ENCODE measurements at regions not wholly inside any gene's neighbourhood (a gene's known extent, or its start where the extent isn't known, plus 50 kb on each side); places are given as distances from the start of the nearest gene placed in this dataset.
"Not testable (repeated sequence)": the region's sequence is repeated elsewhere in the genome, so short reads cannot be mapped to it uniquely, and the experiment has no call there.

GRCh38 chr19:28686756-28687155 lies 526.2 kb downstream of the UQCRFS1 start:
- no peak for DNase-seq (ENCODE audit: low read depth in 2 of 2)

DNA sequence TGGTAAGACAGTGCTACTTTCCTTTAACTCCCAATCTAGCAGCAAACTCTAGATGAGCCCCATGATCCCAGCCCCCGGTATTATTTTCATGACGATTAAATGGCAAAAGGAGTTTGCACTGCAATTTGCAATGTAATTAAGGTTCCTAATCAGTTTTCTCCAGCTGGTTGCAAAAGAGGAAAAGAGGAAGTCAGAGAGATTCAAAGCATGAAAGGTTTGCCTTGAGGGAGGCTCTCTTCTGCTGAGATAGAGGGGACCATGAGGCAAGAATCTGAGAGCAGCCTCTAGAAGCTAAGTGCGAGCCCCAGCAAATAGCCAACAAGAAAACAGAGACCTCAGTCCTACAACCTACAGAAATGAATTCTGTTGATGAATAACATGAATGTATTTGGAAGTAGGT lies 527.1 kb downstream of the UQCRFS1 start:
- no peak for DNase-seq (ENCODE audit: low read depth in 2 of 2)

DNA sequence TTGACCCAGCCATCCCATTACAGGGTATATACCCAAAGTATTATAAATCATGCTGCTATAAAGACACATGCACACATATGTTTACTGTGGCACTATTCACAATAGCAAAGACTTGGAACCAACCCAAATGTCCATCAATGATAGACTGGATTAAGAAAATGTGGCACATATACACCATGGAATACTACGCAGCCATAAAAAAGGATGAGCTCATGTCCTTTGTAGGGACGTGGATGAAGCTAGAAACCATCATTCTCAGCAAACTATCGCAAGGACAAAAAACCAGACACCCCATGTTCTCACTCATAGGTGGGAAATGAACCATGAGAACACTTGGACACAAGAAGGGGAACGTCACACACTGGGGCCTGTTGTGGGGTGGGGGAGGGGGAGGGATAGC lies 527.9 kb downstream of the UQCRFS1 start:
- not testable (repeated sequence) for DNase-seq (ENCODE audit: low read depth in 2 of 2)

DNA sequence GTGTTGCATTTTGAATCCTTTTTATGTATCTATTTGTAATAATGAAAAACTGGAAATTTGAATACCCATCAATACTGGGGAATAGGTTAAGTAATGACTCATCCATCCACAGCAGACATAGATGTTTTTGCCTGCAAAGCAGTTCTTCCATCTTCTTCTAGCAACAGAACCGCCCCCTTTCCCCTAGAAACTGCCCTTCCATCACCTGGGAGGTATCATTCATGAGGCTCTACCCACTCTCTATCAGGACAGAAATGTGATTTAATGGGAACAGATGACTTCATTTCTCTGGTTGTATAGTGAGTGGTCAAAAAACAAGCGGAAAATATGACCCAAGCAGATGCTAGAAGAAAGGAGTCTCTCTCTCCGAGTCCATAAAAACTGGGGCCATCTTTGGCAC lies 532.8 kb downstream of the UQCRFS1 start:
- no peak for DNase-seq (ENCODE audit: low read depth in 2 of 2)

- DNase-seq (ENCODE audit: low read depth in 2 of 2), result no peak
Observed at GRCh38 chr19:28670836-28671235, 542.1 kb downstream of the UQCRFS1 start.

- no peak for DNase-seq (ENCODE audit: low read depth in 2 of 2)
Observed at GRCh38 chr19:28669804-28670203, 543.1 kb downstream of the UQCRFS1 start.

- no peak for DNase-seq (ENCODE audit: low read depth in 2 of 2)
Observed at GRCh38 chr19:28667348-28667977, 545.5 kb downstream of the UQCRFS1 start.

GRCh38 chr19:28665748-28666147 lies 547.2 kb downstream of the UQCRFS1 start:
- DNase-seq (ENCODE audit: low read depth in 2 of 2), result no peak

DNA sequence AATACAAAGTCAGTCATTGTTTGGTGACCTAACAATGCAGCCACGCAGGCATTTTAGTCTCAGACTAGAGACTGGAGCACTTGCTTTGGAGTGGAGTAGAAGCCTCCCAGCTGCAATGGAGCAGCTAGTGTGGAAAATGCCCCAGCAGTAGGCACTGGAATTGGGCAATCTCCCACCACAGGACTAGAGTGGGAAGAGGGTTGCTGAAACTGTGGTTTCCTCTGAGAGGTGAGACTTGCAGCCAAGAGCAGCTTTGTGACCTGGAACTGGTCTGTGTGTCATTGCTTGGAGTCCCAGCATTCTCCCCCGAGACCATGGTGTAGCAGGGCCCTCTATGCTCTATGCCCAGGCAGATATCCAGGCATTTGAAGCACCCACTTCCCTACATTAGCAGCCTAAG lies 556.3 kb downstream of the UQCRFS1 start:
- DNase-seq (ENCODE audit: low read depth in 2 of 2), result no peak

DNA sequence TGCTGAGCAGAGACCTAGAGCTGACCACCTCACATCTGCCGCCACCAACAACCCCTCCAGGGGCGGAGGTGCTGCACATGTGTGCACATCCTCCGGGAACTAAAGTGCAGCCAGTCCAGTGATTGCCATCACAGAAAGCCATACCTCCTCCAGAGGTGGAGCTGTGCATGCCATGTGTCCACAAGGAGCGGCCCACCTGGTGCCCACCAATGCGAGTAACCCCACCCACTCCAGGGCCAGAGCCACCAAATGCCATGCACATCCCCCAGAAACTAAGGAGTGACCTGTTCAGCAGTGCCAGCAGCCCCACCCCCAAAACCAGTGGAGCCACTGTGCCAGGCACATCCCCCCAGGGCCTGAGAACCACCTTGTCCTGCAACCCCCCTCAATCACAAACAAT lies 557.9 kb downstream of the UQCRFS1 start:
- no peak for DNase-seq (ENCODE audit: low read depth in 2 of 2)

GRCh38 chr19:28652765-28653164 lies 560.2 kb downstream of the UQCRFS1 start:
- no peak for DNase-seq (ENCODE audit: low read depth in 2 of 2)

DNA sequence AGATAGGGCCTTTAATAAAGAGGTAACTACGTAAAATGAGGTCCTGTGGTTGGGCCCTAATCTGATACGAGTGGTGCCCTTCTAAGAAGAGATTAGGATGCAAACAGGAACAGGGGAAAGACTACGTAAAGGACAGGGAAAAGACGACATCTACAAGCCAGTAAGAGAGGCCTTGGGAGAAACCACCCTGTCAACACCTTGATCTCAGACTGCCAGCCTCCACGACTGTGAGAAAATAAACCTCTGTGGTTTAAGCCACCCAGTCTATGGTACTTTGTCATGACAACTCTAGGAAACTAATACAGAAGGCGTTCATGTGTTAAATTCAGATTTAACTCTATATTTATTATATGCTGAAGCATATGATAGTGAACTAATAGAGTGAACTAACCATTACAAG lies 566.3 kb downstream of the UQCRFS1 start:
- no peak for DNase-seq (ENCODE audit: low read depth in 2 of 2)

GRCh38 chr19:28644169-28644775 lies 568.7 kb downstream of the UQCRFS1 start:
- DNase-seq (ENCODE audit: low read depth in 2 of 2), result no peak

DNA sequence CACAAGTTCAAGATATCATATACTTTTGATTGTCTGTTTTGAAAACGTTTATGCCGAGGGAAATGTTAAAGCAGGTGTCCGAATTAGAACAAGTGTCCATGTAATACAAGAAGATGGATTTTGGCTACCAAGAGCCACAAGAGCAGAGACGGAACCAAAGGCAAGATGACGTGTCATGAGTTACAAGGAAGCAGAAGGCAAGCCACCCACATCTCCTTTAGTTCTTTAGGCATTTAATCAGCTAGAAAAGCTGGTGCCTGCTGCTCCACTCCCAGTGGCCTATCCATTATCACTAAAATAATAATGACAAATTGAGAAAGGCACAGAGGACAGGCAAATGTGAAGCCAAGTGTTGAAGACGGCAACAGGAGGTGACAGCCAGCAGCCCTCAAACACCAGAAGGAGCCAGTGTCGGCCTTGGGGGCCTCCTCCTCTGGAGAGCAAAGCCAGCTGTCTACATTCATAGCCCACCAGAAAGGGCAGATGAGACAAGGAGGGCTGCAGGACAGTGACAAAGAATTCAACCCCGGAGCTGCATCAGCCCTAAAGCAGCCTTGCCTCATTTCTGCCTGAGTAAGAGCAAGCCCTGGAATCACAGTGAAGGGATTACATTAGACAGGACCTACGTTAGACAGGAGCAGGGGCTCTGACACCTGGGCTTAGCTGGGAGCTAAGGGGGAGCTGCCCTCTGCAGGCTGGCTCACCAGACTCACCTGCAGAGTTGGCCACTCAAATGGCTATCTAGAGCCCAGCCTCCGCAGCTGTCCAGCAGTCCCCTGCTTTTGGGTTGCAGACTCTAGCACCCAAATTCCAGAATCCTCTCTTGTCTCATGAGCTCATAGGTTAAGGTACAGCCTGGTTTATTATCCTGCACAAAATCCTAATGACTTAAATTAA lies 569.9 kb downstream of the UQCRFS1 start:
- DNase-seq (ENCODE audit: low read depth in 2 of 2), result no peak

GRCh38 chr19:28641395-28641794 lies 571.6 kb downstream of the UQCRFS1 start:
- DNase-seq (ENCODE audit: low read depth in 2 of 2), result no peak

DNA sequence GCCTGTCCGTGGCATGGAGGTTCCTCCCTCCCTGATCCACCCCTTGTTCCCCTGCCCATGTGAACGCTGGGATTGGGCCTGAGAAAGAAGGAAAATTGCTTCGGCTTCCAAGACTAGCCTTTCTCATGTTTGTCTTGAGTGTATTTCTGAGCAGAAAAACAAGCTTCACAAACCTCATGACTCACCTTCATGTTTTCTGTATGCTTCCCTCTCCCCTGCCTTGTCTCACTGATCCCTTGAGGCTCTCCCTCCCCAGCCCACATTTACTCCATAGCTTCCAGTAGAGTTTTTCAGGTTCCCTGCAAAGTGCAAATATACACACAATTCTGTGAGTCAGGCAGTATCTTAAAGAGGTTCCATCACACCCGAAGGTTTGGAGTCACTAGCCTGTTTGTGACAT lies 572.4 kb downstream of the UQCRFS1 start:
- no peak for DNase-seq (ENCODE audit: low read depth in 2 of 2)

GRCh38 chr19:28638445-28638844 lies 574.5 kb downstream of the UQCRFS1 start:
- no peak for DNase-seq (ENCODE audit: low read depth in 2 of 2)

- DNase-seq (ENCODE audit: low read depth in 2 of 2), result no peak
Observed at GRCh38 chr19:28636706-28637105, 576.2 kb downstream of the UQCRFS1 start.

GRCh38 chr19:28636016-28636629 lies 576.8 kb downstream of the UQCRFS1 start:
- no peak for DNase-seq (ENCODE audit: low read depth in 2 of 2)

DNA sequence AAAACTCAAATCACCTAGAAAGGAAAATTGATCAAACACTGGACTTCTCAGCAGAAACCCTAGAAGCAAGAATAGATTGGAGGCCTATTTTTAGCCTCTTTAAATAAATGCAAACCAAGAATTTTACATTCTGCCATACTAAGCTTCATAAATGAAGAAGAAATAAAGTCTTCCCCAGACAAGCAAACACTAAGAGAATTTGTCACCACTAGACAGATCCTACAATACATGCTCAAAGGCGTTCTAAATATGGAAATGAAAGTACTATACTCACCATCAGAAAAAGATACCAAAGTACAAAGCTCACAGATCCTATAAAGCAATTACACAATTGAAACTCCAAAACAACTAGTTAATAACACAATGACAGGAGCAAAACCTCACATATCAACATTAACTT lies 578.1 kb downstream of the UQCRFS1 start:
- DNase-seq (ENCODE audit: low read depth in 2 of 2), result no peak

DNA sequence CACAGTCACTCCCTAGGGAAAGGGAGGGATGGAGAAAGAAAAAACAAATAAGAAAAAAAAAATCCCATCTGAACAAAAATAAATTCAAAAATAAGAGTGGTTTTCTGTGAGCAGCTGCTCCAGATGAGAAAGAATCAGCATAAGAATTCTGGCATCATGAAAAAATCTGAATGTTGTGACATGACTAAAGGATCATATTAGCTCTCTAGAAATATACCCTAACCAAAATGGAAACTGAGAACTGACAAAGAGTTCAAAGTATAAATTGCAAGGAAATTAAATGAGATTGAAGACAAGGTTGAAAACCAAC lies 579.0 kb downstream of the UQCRFS1 start:
- DNase-seq (ENCODE audit: low read depth in 2 of 2), result no peak

- peak in 1 of 2 donors; percentile 1 for DNase-seq (ENCODE audit: low read depth in 2 of 2)
Observed at GRCh38 chr19:28633319-28634018, 579.5 kb downstream of the UQCRFS1 start.
